GM19099 (cell line): ENCODE measurements at regions not wholly inside any gene's neighbourhood (a gene's known extent, or its start where the extent isn't known, plus 50 kb on each side); places are given as distances from the start of the nearest gene placed in this dataset.

Experiments
- POLR2A ChIP-seq: IDR thresholded peaks from 3 replicates; pipeline ENCODE4 v1.6.1; 2011; ENCODE audit warnings: low read depth; ENCODE audit not compliant: insufficient read length; ENCODE audit errors: extremely low read depth

- peak; percentile 25 for TF ChIP-seq POLR2A
Observed at GRCh38 chr2:242085941-242086621, 216.6 kb downstream of the RTP5 start.

GRCh38 chr2:242088471-242089212 lies 219.1 kb downstream of the RTP5 start:
- TF ChIP-seq POLR2A, result peak; percentile 72

- no peak for TF ChIP-seq POLR2A
Observed at GRCh38 chr2:242098034-242098433, 228.5 kb downstream of the RTP5 start.

- no peak for TF ChIP-seq POLR2A
Observed at GRCh38 chr2:242098445-242099128, 229.1 kb downstream of the RTP5 start.
